H9 (cell line): ENCODE measurements at regions not wholly inside any gene's neighbourhood (a gene's known extent, or its start where the extent isn't known, plus 50 kb on each side); places are given as distances from the start of the nearest gene placed in this dataset.

Experiments used
- DNase-seq: peaks from one replicate; pipeline ENCODE4 v3.0.0-alpha.2; 2017
- H2AFZ ChIP-seq: one replicate; pipeline ENCODE4 v1.6.1; 2013; ENCODE audit warnings: mild to moderate bottlenecking, low read length, control low read depth, moderate library complexity
- H2AK5ac ChIP-seq: 2 replicates; pipeline ENCODE4 v1.6.1; 2013; ENCODE audit warnings: low read length, control low read depth, mixed read lengths; ENCODE audit not compliant: insufficient read length
- H2BK120ac ChIP-seq: one replicate; pipeline ENCODE4 v1.6.1; 2013; ENCODE audit warnings: low read depth, mild to moderate bottlenecking, low read length, control low read depth, inconsistent platforms; ENCODE audit not compliant: poor library complexity, severe bottlenecking
- H2BK12ac ChIP-seq: 2 replicates; pipeline ENCODE4 v1.6.1; 2013; ENCODE audit warnings: low read length, control low read depth, mixed read lengths, low read depth; ENCODE audit not compliant: insufficient read length
- H2BK15ac ChIP-seq: 2 replicates; pipeline ENCODE4 v1.6.1; 2013; ENCODE audit warnings: low read depth, low read length, control low read depth
- H2BK20ac ChIP-seq: one replicate; pipeline ENCODE4 v1.6.1; 2013; ENCODE audit warnings: low read depth, mild to moderate bottlenecking, low read length, control low read depth, inconsistent platforms; ENCODE audit not compliant: poor library complexity, severe bottlenecking
- H2BK5ac ChIP-seq: 2 replicates; pipeline ENCODE4 v1.6.1; 2013; ENCODE audit warnings: low read length, control low read depth, mixed read lengths; ENCODE audit not compliant: insufficient read length
- H3K14ac ChIP-seq: 2 replicates; pipeline ENCODE4 v1.6.1; 2013; ENCODE audit warnings: low read length, control low read depth; ENCODE audit not compliant: insufficient read depth
- H3K18ac ChIP-seq: 2 replicates; pipeline ENCODE4 v1.6.1; 2013; ENCODE audit warnings: low read depth, mild to moderate bottlenecking, mixed read lengths, low read length, control low read depth; ENCODE audit not compliant: insufficient read length
- H3K23ac ChIP-seq: 2 replicates; pipeline ENCODE4 v1.6.1; 2013; ENCODE audit warnings: low read length, control low read depth, mixed read lengths, low read depth; ENCODE audit not compliant: insufficient read length
- H3K23me2 ChIP-seq: 2 replicates; pipeline ENCODE4 v1.6.1; 2013; ENCODE audit warnings: low read depth, mild to moderate bottlenecking, mixed read lengths, low read length, control low read depth; ENCODE audit not compliant: insufficient read length, poor library complexity, severe bottlenecking
- H3K27ac ChIP-seq: 2 replicates; pipeline ENCODE4 v1.5.1; 2013; ENCODE audit warnings: low read length, control low read depth, mixed read lengths, low read depth; ENCODE audit not compliant: insufficient read length
- H3K27me3 ChIP-seq: 2 replicates; pipeline ENCODE4 v1.6.1; 2013; ENCODE audit warnings: low read length, control low read depth, inconsistent platforms; ENCODE audit not compliant: insufficient read depth
- H3K4ac ChIP-seq: 2 replicates; pipeline ENCODE4 v1.6.1; 2013; ENCODE audit warnings: low read depth, mild to moderate bottlenecking, control low read depth, inconsistent platforms, low read length, moderate library complexity
- H3K4me1 ChIP-seq: 2 replicates; pipeline ENCODE4 v1.6.1; 2013; ENCODE audit warnings: low read length, control low read depth, inconsistent platforms; ENCODE audit not compliant: insufficient read depth
- H3K4me2 ChIP-seq: 2 replicates; pipeline ENCODE4 v1.6.1; 2013; ENCODE audit warnings: low read length, control low read depth, mixed read lengths; ENCODE audit not compliant: insufficient read length, insufficient read depth
- H3K56ac ChIP-seq: 2 replicates; pipeline ENCODE4 v1.6.1; 2013; ENCODE audit warnings: low read depth, mild to moderate bottlenecking, mixed read lengths, low read length, control low read depth; ENCODE audit not compliant: insufficient read length
- H3K79me1 ChIP-seq: 2 replicates; pipeline ENCODE4 v1.6.1; 2013; ENCODE audit warnings: low read depth, mild to moderate bottlenecking, moderate library complexity, low read length, control low read depth, inconsistent platforms; ENCODE audit not compliant: insufficient read depth, poor library complexity, severe bottlenecking
- H3K79me2 ChIP-seq: 2 replicates; pipeline ENCODE4 v1.6.1; 2013; ENCODE audit warnings: low read length, control low read depth, inconsistent platforms; ENCODE audit not compliant: insufficient read depth
- H3K9ac ChIP-seq: 2 replicates; pipeline ENCODE4 v1.6.1; 2013; ENCODE audit warnings: low read length, control low read depth, mixed read lengths; ENCODE audit not compliant: insufficient read length; ENCODE audit errors: extremely low read depth
- H3K9me3 ChIP-seq: one replicate; pipeline ENCODE4 v1.6.1; 2013; ENCODE audit warnings: low read depth, low read length, inconsistent platforms; ENCODE audit not compliant: control insufficient read depth
- H3T11ph ChIP-seq: one replicate; pipeline ENCODE4 v1.6.1; 2013; ENCODE audit warnings: mild to moderate bottlenecking, low read length, control low read depth, inconsistent platforms
- H4K20me1 ChIP-seq: one replicate; pipeline ENCODE4 v1.6.1; 2013; ENCODE audit not compliant: control insufficient read depth, insufficient read length, insufficient read depth
- H4K5ac ChIP-seq: 2 replicates; pipeline ENCODE4 v1.6.1; 2013; ENCODE audit warnings: low read depth, mild to moderate bottlenecking, mixed read lengths, low read length, control low read depth; ENCODE audit not compliant: insufficient read length
- H4K8ac ChIP-seq: replicated peaks from 2 replicates; pipeline ENCODE4 v1.6.1; 2013; ENCODE audit warnings: low read length, control low read depth, mixed read lengths, low read depth; ENCODE audit not compliant: insufficient read length
- H4K91ac ChIP-seq: 2 replicates; pipeline ENCODE4 v1.6.1; 2013; ENCODE audit warnings: low read depth, mild to moderate bottlenecking, moderate library complexity, mixed read lengths, low read length, control low read depth; ENCODE audit not compliant: insufficient read length
- H3K27ac Mint-ChIP-seq, 3 experiments: 2 replicates in 2 of 3; 3 replicates in 1 of 3; pipeline ENCODE4 v1.8.0; 2020 to 2021; ENCODE audit warnings: mixed read lengths in 3 of 3, mild to moderate bottlenecking in 1 of 3, moderate library complexity in 1 of 3
- H3K27me3 Mint-ChIP-seq: 2 replicates; pipeline ENCODE4 v1.8.0; 2021; ENCODE audit warnings: low read depth, mild to moderate bottlenecking, moderate library complexity, mixed read lengths
- H3K36me3 Mint-ChIP-seq, 3 experiments: 2 replicates in 2 of 3; 3 replicates in 1 of 3; pipeline ENCODE4 v1.8.0; 2020 to 2021; ENCODE audit warnings: low read depth in 3 of 3, mixed read lengths in 3 of 3; ENCODE audit not compliant: insufficient read depth in 1 of 3
- H3K4me1 Mint-ChIP-seq, 2 experiments: 2 replicates each; pipeline ENCODE4 v1.8.0; 2020; ENCODE audit warnings: mixed read lengths in 2 of 2
- H3K4me3 Mint-ChIP-seq, 2 experiments: 2 replicates in 1 of 2; 3 replicates in 1 of 2; pipeline ENCODE4 v1.8.0; 2020 to 2021; ENCODE audit warnings: mild to moderate bottlenecking in 2 of 2, mixed read lengths in 2 of 2, moderate library complexity in 1 of 2
- H3K9me3 Mint-ChIP-seq, 2 experiments: 2 replicates in 1 of 2; 3 replicates in 1 of 2; pipeline ENCODE4 v1.8.0; 2020; ENCODE audit warnings: mild to moderate bottlenecking in 2 of 2, mixed read lengths in 2 of 2, moderate library complexity in 1 of 2
- CTCF ChIP-seq: fragments of 200-600 bp; sonication (generic); conservative IDR thresholded peaks from 3 replicates; pipeline ENCODE4 v1.8.0; 2021; ENCODE audit warnings: antibody characterized with exemption, mild to moderate bottlenecking
- WGBS: extraction: QIAGEN DNeasy Blood & Tissue Kit; methylation state at CpG from one replicate; pipeline ENCODE4 v1.1.7; 2013; ENCODE audit warnings: missing lambda C conversion rate, low lambda C conversion rate, mixed read lengths; ENCODE audit not compliant: insufficient read length; ENCODE audit errors: extremely low coverage; 5-methylcytosine and 5-hydroxymethylcytosine counted together

GRCh38 chr15:87219650-87220615 lies 1036.6 kb downstream of the NTRK3 start:
- Histone ChIP-seq H4K5ac (no peak overlapping the region), H2AK5ac (no peak overlapping the region), H4K8ac (no peak overlapping the region), H3K9ac (no peak overlapping the region), H3K79me1 (no peaks in the 10 kb centered on the region), H3K4me2 (no peak overlapping the region), H2BK20ac (no peak overlapping the region), H3K56ac (no peak overlapping the region), H3K27ac (no peak overlapping the region), H3K4me1 (peaks cover 3% of the 10 kb centered on the region; the same call in 1 of the 2 replicates), H3K14ac (no peak overlapping the region), H3K9me3 (no peaks in the 10 kb centered on the region), H3K4ac (no peak overlapping the region), H3T11ph (no peak overlapping the region), H2AFZ (no peak overlapping the region), H4K91ac (no peak overlapping the region), H4K20me1 (no peaks in the 10 kb centered on the region), H3K18ac (no peak overlapping the region), H2BK120ac (no peak overlapping the region), H3K27me3 (no peaks in the 10 kb centered on the region), H3K23me2 (no peaks in the 10 kb centered on the region), H2BK5ac (no peak overlapping the region), H2BK12ac (no peak overlapping the region), H3K23ac (no peak overlapping the region), H2BK15ac (no peak overlapping the region), H3K79me2 (no peaks in the 10 kb centered on the region)
- Mint-ChIP-seq H3K27ac (no peak overlapping the region), H3K4me1 (peaks cover 2 to 7% of the 10 kb centered on the region in 2 experiments), H3K9me3 (no peaks in the 10 kb centered on the region; a peak in 1 of 5 replicates), H3K4me3 (no peak overlapping the region), H3K27me3 (no peaks in the 10 kb centered on the region), H3K36me3 (no peaks in the 10 kb centered on the region)
- WGBS: no CpG with 5 or more reads among the region's 6 CpGs
- no peak for DNase-seq
- TF ChIP-seq CTCF: no peak
